OCI-LY1 (cell line): ENCODE measurements at regions not wholly inside any gene's neighbourhood (a gene's known extent, or its start where the extent isn't known, plus 50 kb on each side); places are given as distances from the start of the nearest gene placed in this dataset.

Source experiments
- CTCF ChIP-seq: fragments of 200-600 bp; sonication (generic), shearing (Covaris generic); IDR thresholded peaks from 2 replicates; pipeline ENCODE4 v1.5.1; 2017; ENCODE audit warnings: mild to moderate bottlenecking, antibody characterized with exemption, low read length, moderate library complexity, mixed read lengths
- EZH2 ChIP-seq: fragments of 200-600 bp; sonication (generic), shearing (Covaris generic); IDR thresholded peaks from 2 replicates; pipeline ENCODE4 v1.8.0; 2017; ENCODE audit warnings: borderline replicate concordance, mixed run types, mild to moderate bottlenecking, antibody characterized with exemption, low read length, moderate library complexity, mixed read lengths

- TF ChIP-seq CTCF (no peak), EZH2 (no peak)
Measured at GRCh38 chr4:164379694-164380093, 374.2 kb upstream of the SMIM31 start.
